Endothelial cell (in vitro differentiated cells): ENCODE measurements at regions not wholly inside any gene's neighbourhood (a gene's known extent, or its start where the extent isn't known, plus 50 kb on each side); places are given as distances from the start of the nearest gene placed in this dataset.

Source experiments
- DNase-seq: peaks from one replicate; pipeline ENCODE4 v3.0.0; 2021; ENCODE audit warnings: low spot score
- H3K27ac Mint-ChIP-seq: one replicate; pipeline ENCODE4 v1.8.0; 2021; ENCODE audit warnings: mixed read lengths, inconsistent platforms; ENCODE audit not compliant: unreplicated experiment
- H3K27me3 Mint-ChIP-seq: one replicate; pipeline ENCODE4 v1.8.0; 2021; ENCODE audit warnings: mild to moderate bottlenecking, moderate library complexity, mixed read lengths, inconsistent platforms; ENCODE audit not compliant: unreplicated experiment
- H3K36me3 Mint-ChIP-seq: one replicate; pipeline ENCODE4 v1.8.0; 2021; ENCODE audit warnings: mild to moderate bottlenecking, low read depth, mixed read lengths, inconsistent platforms; ENCODE audit not compliant: unreplicated experiment
- H3K4me1 Mint-ChIP-seq: one replicate; pipeline ENCODE4 v1.8.0; 2021; ENCODE audit warnings: mild to moderate bottlenecking, mixed read lengths, inconsistent platforms; ENCODE audit not compliant: unreplicated experiment
- H3K4me3 Mint-ChIP-seq: one replicate; pipeline ENCODE4 v1.8.0; 2021; ENCODE audit warnings: mild to moderate bottlenecking, mixed read lengths, inconsistent platforms; ENCODE audit not compliant: unreplicated experiment
- H3K9me3 Mint-ChIP-seq: one replicate; pipeline ENCODE4 v1.8.0; 2021; ENCODE audit warnings: mixed read lengths, inconsistent platforms; ENCODE audit not compliant: unreplicated experiment
- CTCF ChIP-seq: fragments of 200-600 bp; sonication (generic); IDR thresholded peaks from one replicate; pipeline ENCODE4 v1.5.0; 2021; ENCODE audit warnings: antibody characterized with exemption; ENCODE audit not compliant: unreplicated experiment

- no peak for TF ChIP-seq CTCF
- Mint-ChIP-seq H3K4me3 (no peak overlapping the region), H3K27me3 (no peaks in the 10 kb centered on the region), H3K4me1 (no peaks in the 10 kb centered on the region), H3K36me3 (no peaks in the 10 kb centered on the region), H3K27ac (no peak overlapping the region), H3K9me3 (no peaks in the 10 kb centered on the region)
- DNase-seq = no peak
Measured at GRCh38 chr1:185495007-185495406, 178.0 kb upstream of the IVNS1ABP start.

GRCh38 chr1:185492089-185492825, 175.2 kb upstream of the IVNS1ABP start:
- H3K36me3 Mint-ChIP-seq = no peaks in the 10 kb centered on the region
- no peak overlapping the region for H3K27ac Mint-ChIP-seq
- DNase-seq = no peak
- TF ChIP-seq CTCF = no peak
- peaks cover 4% of the 10 kb centered on the region for H3K27me3 Mint-ChIP-seq
- H3K4me1 Mint-ChIP-seq = peaks cover 6% of the 10 kb centered on the region
- no peaks in the 10 kb centered on the region for H3K9me3 Mint-ChIP-seq
- no peak overlapping the region for H3K4me3 Mint-ChIP-seq

GRCh38 chr1:185491604-185492003, 174.6 kb upstream of the IVNS1ABP start:
- H3K4me1 Mint-ChIP-seq = peaks cover 6% of the 10 kb centered on the region
- no peak for TF ChIP-seq CTCF
- no peaks in the 10 kb centered on the region for H3K9me3 Mint-ChIP-seq
- no peak for DNase-seq
- no peaks in the 10 kb centered on the region for H3K36me3 Mint-ChIP-seq
- H3K27me3 Mint-ChIP-seq = peaks cover 4% of the 10 kb centered on the region
- H3K4me3 Mint-ChIP-seq = no peak overlapping the region
- no peak overlapping the region for H3K27ac Mint-ChIP-seq

- Mint-ChIP-seq H3K9me3 (no peaks in the 10 kb centered on the region), H3K4me1 (peaks cover 6% of the 10 kb centered on the region), H3K36me3 (no peaks in the 10 kb centered on the region), H3K27me3 (peaks cover 4% of the 10 kb centered on the region), H3K27ac (no peak overlapping the region), H3K4me3 (no peak overlapping the region)
- TF ChIP-seq CTCF = no peak
- DNase-seq = no peak
Measured at GRCh38 chr1:185490924-185491323, 173.9 kb upstream of the IVNS1ABP start.

GRCh38 chr1:185489406-185489805, 172.4 kb upstream of the IVNS1ABP start:
- Mint-ChIP-seq H3K27ac (no peak overlapping the region), H3K9me3 (no peaks in the 10 kb centered on the region), H3K4me3 (no peak overlapping the region), H3K36me3 (no peaks in the 10 kb centered on the region), H3K4me1 (peaks cover 6% of the 10 kb centered on the region), H3K27me3 (peaks cover 4% of the 10 kb centered on the region)
- no peak for TF ChIP-seq CTCF
- DNase-seq = no peak
